SK-MEL-5 (cell line): ENCODE measurements at regions not wholly inside any gene's neighbourhood (a gene's known extent, or its start where the extent isn't known, plus 50 kb on each side); places are given as distances from the start of the nearest gene placed in this dataset.
A peak's percentile ranks its signal among the peaks of the same experiment; 100 is the strongest.

Experiments used
- DNase-seq: peaks from one replicate; pipeline ENCODE4 v3.0.0-alpha.2; 2016; ENCODE audit warnings: low read depth, low spot score
- in situ Hi-C: cut with HindIII; loops from 2 replicates; pipeline ENCODE4 v1.10.0; 2016; ENCODE audit warnings: low sequenced_read_pairs, high pct_unique_total_duplicates, low pct_unique_long_range_greater_than_20kb

- no peak for DNase-seq
- in situ Hi-C loops: no loop called here
These were observed 101.6 kb downstream of the LINC00237 start for GRCh38 chr20:21004386-21005076.

- in situ Hi-C loops: no loop called here
- no peak for DNase-seq
These were observed 102.3 kb downstream of the LINC00237 start for GRCh38 chr20:21003902-21004301.

GRCh38 chr20:21002486-21002885, 103.7 kb downstream of the LINC00237 start:
- in situ Hi-C loops: no loop called here

GRCh38 chr20:20993372-20993771, 112.8 kb downstream of the LINC00237 start:
- DNase-seq: no peak
- in situ Hi-C loops: no loop called here

More at GRCh38 chr20:21002486-21002885, 103.7 kb downstream of the LINC00237 start:
- no peak for DNase-seq

- in situ Hi-C loops: no loop called here
These were observed 113.3 kb downstream of the LINC00237 start for GRCh38 chr20:20992686-20993360.

GRCh38 chr20:20992277-20992676, 113.9 kb downstream of the LINC00237 start:
- in situ Hi-C loops: no loop called here
- DNase-seq: no peak

More at GRCh38 chr20:20992686-20993360, 113.3 kb downstream of the LINC00237 start:
- no peak for DNase-seq

- in situ Hi-C loops: no loop called here
- DNase-seq: no peak
These were observed 117.1 kb downstream of the LINC00237 start for GRCh38 chr20:20989081-20989480.

GRCh38 chr20:20979934-20980333, 126.2 kb downstream of the LINC00237 start:
- in situ Hi-C loops: no loop called here
- no peak for DNase-seq

- in situ Hi-C loops: no loop called here
- DNase-seq: no peak
These were observed 128.4 kb downstream of the LINC00237 start for GRCh38 chr20:20977786-20978185.

- in situ Hi-C loops: no loop called here
- no peak for DNase-seq
These were observed 133.7 kb downstream of the LINC00237 start for GRCh38 chr20:20972490-20972889.

GRCh38 chr20:20971810-20972209, 134.3 kb downstream of the LINC00237 start:
- DNase-seq: no peak
- in situ Hi-C loops: no loop called here

GRCh38 chr20:20970841-20971240, 135.3 kb downstream of the LINC00237 start:
- in situ Hi-C loops: no loop called here
- no peak for DNase-seq

- in situ Hi-C loops: no loop called here
- DNase-seq: no peak
These were observed 136.4 kb downstream of the LINC00237 start for GRCh38 chr20:20969701-20970280.

GRCh38 chr20:20967564-20968184, 138.5 kb downstream of the LINC00237 start:
- in situ Hi-C loops: no loop called here
- no peak for DNase-seq

GRCh38 chr20:20966171-20966570, 140.0 kb downstream of the LINC00237 start:
- DNase-seq: no peak
- in situ Hi-C loops: no loop called here

GRCh38 chr20:20959031-20959755, 147.0 kb downstream of the LINC00237 start:
- in situ Hi-C loops: no loop called here
- DNase-seq: peak; percentile 40

GRCh38 chr20:20956513-20956931, 149.6 kb downstream of the LINC00237 start:
- DNase-seq: no peak

GRCh38 chr20:20955892-20956291, 150.3 kb downstream of the LINC00237 start:
- in situ Hi-C loops: no loop called here
- DNase-seq: no peak

More at GRCh38 chr20:20956513-20956931, 149.6 kb downstream of the LINC00237 start:
- in situ Hi-C loops: no loop called here
